Neural cell (in vitro differentiated cells): ENCODE measurements at regions not wholly inside any gene's neighbourhood (a gene's known extent, or its start where the extent isn't known, plus 50 kb on each side); places are given as distances from the start of the nearest gene placed in this dataset.

Experiments
- H2AFZ ChIP-seq: fragments of 200-600, 300-800 bp; sonication (generic), shearing (Covaris generic); 2 replicates; pipeline ENCODE4 v1.6.0; 2014; ENCODE audit warnings: low read depth, mild to moderate bottlenecking, antibody characterized with exemption, low read length, moderate library complexity
- H3F3A ChIP-seq: fragments of 200-600 bp; shearing (Covaris generic); 2 replicates; pipeline ENCODE4 v1.6.1; 2016; ENCODE audit warnings: mild to moderate bottlenecking, moderate library complexity, mixed read lengths, antibody characterized with exemption, low read length; ENCODE audit not compliant: insufficient read depth, poor library complexity, severe bottlenecking
- H3K27ac ChIP-seq: fragments of 200-600, 300-800 bp; sonication (generic), shearing (Covaris generic); 2 replicates; pipeline ENCODE4 v1.5.1; 2014; ENCODE audit warnings: mild to moderate bottlenecking, low read length, moderate library complexity
- H3K27me3 ChIP-seq: fragments of 300-800, 200-600 bp; sonication (generic), shearing (Covaris generic); 2 replicates; pipeline ENCODE4 v1.6.0; 2014; ENCODE audit warnings: mild to moderate bottlenecking, low read depth, low read length, moderate library complexity; ENCODE audit not compliant: insufficient read depth
- H3K36me3 ChIP-seq: fragments of 300-800, 200-600 bp; sonication (generic), shearing (Covaris generic); 2 replicates; pipeline ENCODE4 v1.5.1; 2014; ENCODE audit warnings: mild to moderate bottlenecking, antibody characterized with exemption, low read length, moderate library complexity; ENCODE audit not compliant: insufficient read depth
- H3K4me2 ChIP-seq: fragments of 300-800, 200-600 bp; sonication (generic), shearing (Covaris generic); 2 replicates; pipeline ENCODE4 v1.6.0; 2014; ENCODE audit warnings: mild to moderate bottlenecking, low read length
- H3K4me3 ChIP-seq: fragments of 300-800, 200-600 bp; sonication (generic), shearing (Covaris generic); 2 replicates; pipeline ENCODE4 v1.5.1; 2014; ENCODE audit warnings: mild to moderate bottlenecking, low read length, moderate library complexity
- H3K79me2 ChIP-seq: fragments of 200-600 bp; shearing (Covaris generic); replicated peaks from 2 replicates; pipeline ENCODE4 v1.6.0; 2014; ENCODE audit warnings: mild to moderate bottlenecking, low read length, moderate library complexity; ENCODE audit not compliant: insufficient read depth
- H3K9ac ChIP-seq: fragments of 300-800, 200-600 bp; sonication (generic), shearing (Covaris generic); 2 replicates; pipeline ENCODE4 v1.6.1; 2016; ENCODE audit warnings: mild to moderate bottlenecking, low read length, mixed read lengths
- H3K9me2 ChIP-seq: fragments of 200-600 bp; shearing (Covaris generic); 2 replicates; pipeline ENCODE4 v1.6.1; 2016; ENCODE audit warnings: mild to moderate bottlenecking, low read length, mixed read lengths; ENCODE audit not compliant: insufficient read depth
- H3K9me3 ChIP-seq: fragments of 200-600, 300-800 bp; sonication (generic), shearing (Covaris generic); 2 replicates; pipeline ENCODE4 v1.6.1; 2016; ENCODE audit warnings: mild to moderate bottlenecking, mixed run types, low read length, moderate library complexity, mixed read lengths
- H4K20me1 ChIP-seq: fragments of 200-600 bp; shearing (Covaris generic); 2 replicates; pipeline ENCODE4 v1.6.1; 2016; ENCODE audit warnings: mild to moderate bottlenecking, mixed run types; ENCODE audit not compliant: insufficient read depth
- EP300 ChIP-seq: fragments of 450-650 bp; conservative IDR thresholded peaks from 2 replicates; pipeline ENCODE4 v1.6.1; 2014; ENCODE audit warnings: antibody characterized with exemption, mild to moderate bottlenecking, moderate library complexity; ENCODE audit not compliant: poor library complexity, severe bottlenecking
- EZH2 ChIP-seq: fragments of 200-600, 300-800 bp; shearing (Covaris generic), sonication (generic); IDR thresholded peaks from 2 replicates; pipeline ENCODE4 v1.6.1; 2014; ENCODE audit warnings: antibody characterized with exemption, low read length, borderline replicate concordance, mild to moderate bottlenecking; ENCODE audit not compliant: insufficient read depth, poor library complexity, severe bottlenecking
- MXI1 ChIP-seq: fragments of 450-650 bp; conservative IDR thresholded peaks from 2 replicates; pipeline ENCODE4 v1.6.1; 2014; ENCODE audit warnings: antibody characterized with exemption, mild to moderate bottlenecking; ENCODE audit not compliant: poor library complexity, severe bottlenecking
- POLR2AphosphoS5 ChIP-seq: IDR thresholded peaks from 2 replicates; pipeline ENCODE4 v1.6.1; 2012
- RAD21 ChIP-seq: fragments of 450-650 bp; conservative IDR thresholded peaks from 2 replicates; pipeline ENCODE4 v1.6.1; 2014; ENCODE audit warnings: antibody characterized with exemption, mild to moderate bottlenecking, moderate library complexity
- SMC3 ChIP-seq: fragments of 450-650 bp; conservative IDR thresholded peaks from 2 replicates; pipeline ENCODE4 v1.6.1; 2014; ENCODE audit warnings: antibody characterized with exemption, mild to moderate bottlenecking, moderate library complexity; ENCODE audit not compliant: poor library complexity
- TAF1 ChIP-seq: IDR thresholded peaks from 2 replicates; pipeline ENCODE4 v1.6.1; 2012; ENCODE audit warnings: low read depth
- TF ChIP-seq, protein P1 (sequence below): IDR thresholded peaks from 2 replicates; pipeline ENCODE4 v1.6.1; 2012; ENCODE audit warnings: borderline replicate concordance
- TF ChIP-seq, protein P2 (sequence below): fragments of 450-650 bp; IDR thresholded peaks from 2 replicates; pipeline ENCODE4 v1.5.1; 2014; ENCODE audit warnings: antibody characterized with exemption, mild to moderate bottlenecking, moderate library complexity; ENCODE audit not compliant: poor library complexity, severe bottlenecking

DNA sequence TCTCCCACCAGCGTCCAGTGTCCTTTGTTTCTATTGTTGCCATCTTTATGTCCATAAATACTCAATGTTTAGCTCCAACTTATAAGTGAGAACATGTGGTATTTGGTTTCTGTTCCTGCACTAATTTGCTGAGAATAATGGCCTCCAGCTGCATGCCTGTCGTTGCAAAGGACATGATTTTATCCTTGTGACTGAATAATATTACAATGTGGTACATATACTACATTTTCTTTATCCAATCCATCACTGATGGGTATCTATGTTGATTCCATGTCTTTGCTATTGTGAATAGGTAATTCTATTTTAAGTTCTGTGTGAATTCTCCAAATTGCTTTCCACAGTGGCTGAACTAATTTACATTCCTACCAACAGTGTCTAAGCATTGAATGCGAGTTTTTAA lies 578.6 kb upstream of the CA10 start:
- Histone ChIP-seq H3K27me3 (no peaks in the 10 kb centered on the region), H3K79me2 (no peaks in the 10 kb centered on the region), H3K36me3 (no peaks in the 10 kb centered on the region), H3K4me3 (no peak overlapping the region), H3K4me2 (no peak overlapping the region), H2AFZ (no peak overlapping the region), H3K9me3 (no peaks in the 10 kb centered on the region), H3K27ac (no peak overlapping the region), H4K20me1 (no peaks in the 10 kb centered on the region), H3K9me2 (no peaks in the 10 kb centered on the region), H3K9ac (no peak overlapping the region), H3F3A (no peaks in the 10 kb centered on the region)
- TF ChIP-seq, protein P1, sequence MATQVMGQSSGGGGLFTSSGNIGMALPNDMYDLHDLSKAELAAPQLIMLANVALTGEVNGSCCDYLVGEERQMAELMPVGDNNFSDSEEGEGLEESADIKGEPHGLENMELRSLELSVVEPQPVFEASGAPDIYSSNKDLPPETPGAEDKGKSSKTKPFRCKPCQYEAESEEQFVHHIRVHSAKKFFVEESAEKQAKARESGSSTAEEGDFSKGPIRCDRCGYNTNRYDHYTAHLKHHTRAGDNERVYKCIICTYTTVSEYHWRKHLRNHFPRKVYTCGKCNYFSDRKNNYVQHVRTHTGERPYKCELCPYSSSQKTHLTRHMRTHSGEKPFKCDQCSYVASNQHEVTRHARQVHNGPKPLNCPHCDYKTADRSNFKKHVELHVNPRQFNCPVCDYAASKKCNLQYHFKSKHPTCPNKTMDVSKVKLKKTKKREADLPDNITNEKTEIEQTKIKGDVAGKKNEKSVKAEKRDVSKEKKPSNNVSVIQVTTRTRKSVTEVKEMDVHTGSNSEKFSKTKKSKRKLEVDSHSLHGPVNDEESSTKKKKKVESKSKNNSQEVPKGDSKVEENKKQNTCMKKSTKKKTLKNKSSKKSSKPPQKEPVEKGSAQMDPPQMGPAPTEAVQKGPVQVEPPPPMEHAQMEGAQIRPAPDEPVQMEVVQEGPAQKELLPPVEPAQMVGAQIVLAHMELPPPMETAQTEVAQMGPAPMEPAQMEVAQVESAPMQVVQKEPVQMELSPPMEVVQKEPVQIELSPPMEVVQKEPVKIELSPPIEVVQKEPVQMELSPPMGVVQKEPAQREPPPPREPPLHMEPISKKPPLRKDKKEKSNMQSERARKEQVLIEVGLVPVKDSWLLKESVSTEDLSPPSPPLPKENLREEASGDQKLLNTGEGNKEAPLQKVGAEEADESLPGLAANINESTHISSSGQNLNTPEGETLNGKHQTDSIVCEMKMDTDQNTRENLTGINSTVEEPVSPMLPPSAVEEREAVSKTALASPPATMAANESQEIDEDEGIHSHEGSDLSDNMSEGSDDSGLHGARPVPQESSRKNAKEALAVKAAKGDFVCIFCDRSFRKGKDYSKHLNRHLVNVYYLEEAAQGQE: no peak
- TF ChIP-seq, protein P2, sequence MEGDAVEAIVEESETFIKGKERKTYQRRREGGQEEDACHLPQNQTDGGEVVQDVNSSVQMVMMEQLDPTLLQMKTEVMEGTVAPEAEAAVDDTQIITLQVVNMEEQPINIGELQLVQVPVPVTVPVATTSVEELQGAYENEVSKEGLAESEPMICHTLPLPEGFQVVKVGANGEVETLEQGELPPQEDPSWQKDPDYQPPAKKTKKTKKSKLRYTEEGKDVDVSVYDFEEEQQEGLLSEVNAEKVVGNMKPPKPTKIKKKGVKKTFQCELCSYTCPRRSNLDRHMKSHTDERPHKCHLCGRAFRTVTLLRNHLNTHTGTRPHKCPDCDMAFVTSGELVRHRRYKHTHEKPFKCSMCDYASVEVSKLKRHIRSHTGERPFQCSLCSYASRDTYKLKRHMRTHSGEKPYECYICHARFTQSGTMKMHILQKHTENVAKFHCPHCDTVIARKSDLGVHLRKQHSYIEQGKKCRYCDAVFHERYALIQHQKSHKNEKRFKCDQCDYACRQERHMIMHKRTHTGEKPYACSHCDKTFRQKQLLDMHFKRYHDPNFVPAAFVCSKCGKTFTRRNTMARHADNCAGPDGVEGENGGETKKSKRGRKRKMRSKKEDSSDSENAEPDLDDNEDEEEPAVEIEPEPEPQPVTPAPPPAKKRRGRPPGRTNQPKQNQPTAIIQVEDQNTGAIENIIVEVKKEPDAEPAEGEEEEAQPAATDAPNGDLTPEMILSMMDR: no peak
- TF ChIP-seq SMC3 (no peak), EP300 (no peak), RAD21 (no peak), EZH2 (no peak), POLR2AphosphoS5 (no peak), MXI1 (no peak), TAF1 (no peak)

DNA sequence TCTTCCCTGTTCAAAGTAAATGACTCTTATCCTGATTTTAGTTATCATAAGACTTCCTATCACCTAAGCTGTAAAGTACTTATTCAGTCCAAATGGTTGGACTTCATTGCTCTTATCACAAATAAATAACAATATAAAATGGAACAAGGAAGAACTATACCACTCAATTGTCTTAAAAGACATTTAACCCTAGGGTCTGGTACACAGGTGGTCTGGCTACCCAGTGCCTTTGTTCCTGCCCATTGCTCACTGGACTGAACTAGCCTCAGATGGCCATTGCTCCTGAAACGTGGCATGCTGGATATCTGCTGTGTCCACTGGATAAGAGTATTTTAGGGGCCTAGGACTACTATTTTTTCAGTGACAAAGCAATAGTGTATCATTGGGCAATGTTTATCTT lies 574.3 kb upstream of the CA10 start:
- no peaks in the 10 kb centered on the region for H3K79me2 ChIP-seq
- H3K27me3 ChIP-seq: no peaks in the 10 kb centered on the region
- H3K9me2 ChIP-seq: no peaks in the 10 kb centered on the region
- no peak overlapping the region for H2AFZ ChIP-seq
- H3K9me3 ChIP-seq: no peaks in the 10 kb centered on the region
- no peak overlapping the region for H3K4me2 ChIP-seq
- TF ChIP-seq, protein P1: no peak
- TF ChIP-seq SMC3 (no peak), EP300 (no peak), RAD21 (no peak), MXI1 (no peak), EZH2 (no peak), POLR2AphosphoS5 (no peak), TAF1 (no peak)
- TF ChIP-seq, protein P2: no peak
- H3K4me3 ChIP-seq: no peak overlapping the region
- no peaks in the 10 kb centered on the region for H3K36me3 ChIP-seq
- H3F3A ChIP-seq: no peaks in the 10 kb centered on the region
- no peak overlapping the region for H3K27ac ChIP-seq
- H3K9ac ChIP-seq: no peak overlapping the region
- no peaks in the 10 kb centered on the region for H4K20me1 ChIP-seq
